GM13977 (cell line): ENCODE measurements at regions not wholly inside any gene's neighbourhood (a gene's known extent, or its start where the extent isn't known, plus 50 kb on each side); places are given as distances from the start of the nearest gene placed in this dataset.

Experiments used
- DNase-seq: peaks from one replicate; pipeline ENCODE4 v3.0.0; 2012; ENCODE audit warnings: low spot score
- CTCF ChIP-seq: IDR thresholded peaks from 2 replicates; pipeline ENCODE4 v1.5.1; 2012; ENCODE audit warnings: mild to moderate bottlenecking, control low read depth; ENCODE audit not compliant: insufficient read depth; ENCODE audit errors: extremely low read depth, missing control alignments
- in situ Hi-C: fragments of 300-500 bp; cut with MboI; formaldehyde crosslinking; loops from one replicate; pipeline ENCODE4 v1.12.0; 2022; ENCODE audit warnings: low sequenced_read_pairs, low pct_unique_long_range_greater_than_20kb, mixed read lengths, inconsistent platforms; ENCODE audit not compliant: unreplicated experiment

GRCh38 chr1:90474731-90475130, 242.4 kb downstream of the BARHL2 start:
- no peak for TF ChIP-seq CTCF
- in situ Hi-C loops: no loop called here
- no peak for DNase-seq

GRCh38 chr1:90474158-90474557, 242.9 kb downstream of the BARHL2 start:
- no peak for DNase-seq
- in situ Hi-C loops: no loop called here
- TF ChIP-seq CTCF: no peak

- no peak for TF ChIP-seq CTCF
- DNase-seq: no peak
- in situ Hi-C loops: no loop called here
These were observed 244.3 kb downstream of the BARHL2 start for GRCh38 chr1:90472775-90473174.

- DNase-seq: no peak
- in situ Hi-C loops: no loop called here
- TF ChIP-seq CTCF: no peak
These were observed 257.5 kb downstream of the BARHL2 start for GRCh38 chr1:90459570-90459969.

GRCh38 chr1:90457985-90458384, 259.1 kb downstream of the BARHL2 start:
- no peak for DNase-seq
- TF ChIP-seq CTCF: no peak
- in situ Hi-C loops: no loop called here

GRCh38 chr1:90452491-90452890, 264.6 kb downstream of the BARHL2 start:
- in situ Hi-C loops: no loop called here
- DNase-seq: no peak
- TF ChIP-seq CTCF: no peak

GRCh38 chr1:90443354-90443753, 273.7 kb downstream of the BARHL2 start:
- TF ChIP-seq CTCF: no peak
- DNase-seq: no peak
- in situ Hi-C loops: no loop called here
